PFSK-1 (cell line): ENCODE measurements at regions not wholly inside any gene's neighbourhood (a gene's known extent, or its start where the extent isn't known, plus 50 kb on each side); places are given as distances from the start of the nearest gene placed in this dataset.

ENCODE experiments used
- FOXP2 ChIP-seq: optimal IDR thresholded peaks from 2 replicates; pipeline ENCODE3; 2011; ENCODE audit warnings: borderline replicate concordance, control low read depth, inconsistent platforms; ENCODE audit not compliant: insufficient read depth; ENCODE audit errors: extremely low read length, extremely low read depth
- POLR2AphosphoS5 ChIP-seq: IDR thresholded peaks from 2 replicates; pipeline ENCODE4 v1.6.1; 2012; ENCODE audit warnings: low read depth, mild to moderate bottlenecking, control low read depth, low read length, moderate library complexity
- REST ChIP-seq, 2 experiments: IDR thresholded peaks; 2 replicates each; pipeline versions ENCODE4 v1.6.1 to v1.8.0; 2011 to 2012; ENCODE audit warnings: low read depth in 2 of 2, low read length in 2 of 2, control low read depth in 1 of 2, inconsistent platforms in 1 of 2, mild to moderate bottlenecking in 1 of 2, moderate library complexity in 1 of 2; ENCODE audit not compliant: insufficient read depth in 1 of 2
- SIN3A ChIP-seq: IDR thresholded peaks from 2 replicates; pipeline ENCODE4 v1.6.1; 2012; ENCODE audit warnings: mild to moderate bottlenecking, low read length, moderate library complexity, borderline replicate concordance; ENCODE audit not compliant: insufficient read depth
- TAF1 ChIP-seq: IDR thresholded peaks from 2 replicates; pipeline ENCODE4 v1.6.1; 2012; ENCODE audit warnings: low read length, control low read depth, borderline replicate concordance; ENCODE audit not compliant: insufficient read depth

- no peak for TF ChIP-seq REST (IDR thresholded peaks at IDR 0.05; ENCODE audit: insufficient read depth in 1 of 2, low read depth in 2 of 2, low read length in 2 of 2)
- TF ChIP-seq SIN3A = no peak
- TF ChIP-seq POLR2AphosphoS5 = no peak
- no peak for TF ChIP-seq TAF1
- no peak for TF ChIP-seq FOXP2
Measured at GRCh38 chr20:17844549-17845298, 123.9 kb downstream of the SNX5 start.
